HG02623 (cell line): ENCODE measurements at regions not wholly inside any gene's neighbourhood (a gene's known extent, or its start where the extent isn't known, plus 50 kb on each side); places are given as distances from the start of the nearest gene placed in this dataset.
A peak's percentile ranks its signal among the peaks of the same experiment; 100 is the strongest.
"Not testable (repeated sequence)": the region's sequence is repeated elsewhere in the genome, so short reads cannot be mapped to it uniquely, and the experiment has no call there.

ENCODE experiments used
- ATAC-seq: cut with Tn5 transposase; IDR thresholded peaks from one replicate; pipeline ENCODE4 v1.9.1; 2021; ENCODE audit warnings: moderate library complexity; ENCODE audit not compliant: unreplicated experiment

DNA sequence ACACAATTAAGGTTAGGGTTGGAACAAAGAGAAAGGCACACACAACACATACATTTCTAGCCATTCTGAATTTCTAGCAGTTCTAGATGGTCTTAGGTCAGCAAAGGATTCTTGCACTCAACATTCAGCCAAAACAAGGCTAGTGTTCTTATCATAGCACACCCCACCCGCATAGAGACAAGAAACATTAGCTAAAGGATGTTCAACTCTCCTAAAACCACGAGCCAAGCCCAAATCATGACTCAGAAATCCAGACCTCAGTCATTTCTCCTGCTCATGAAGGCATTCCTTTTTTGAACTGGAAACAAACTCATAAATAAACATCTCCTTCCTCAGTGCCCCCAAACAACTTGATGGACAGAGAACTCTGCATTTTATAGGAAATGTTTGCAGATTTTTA, 293.0 kb upstream of the NOTCH2NLA start:
- ATAC-seq, result not testable (repeated sequence)

- ATAC-seq, result not testable (repeated sequence)
Observed at GRCh38 chr1:146513754-146514153, 284.9 kb upstream of the NOTCH2NLA start.

- ATAC-seq, result not testable (repeated sequence)
Observed at GRCh38 chr1:146511047-146511777, 282.4 kb upstream of the NOTCH2NLA start.

GRCh38 chr1:146510248-146510983, 281.6 kb upstream of the NOTCH2NLA start:
- not testable (repeated sequence) for ATAC-seq

DNA sequence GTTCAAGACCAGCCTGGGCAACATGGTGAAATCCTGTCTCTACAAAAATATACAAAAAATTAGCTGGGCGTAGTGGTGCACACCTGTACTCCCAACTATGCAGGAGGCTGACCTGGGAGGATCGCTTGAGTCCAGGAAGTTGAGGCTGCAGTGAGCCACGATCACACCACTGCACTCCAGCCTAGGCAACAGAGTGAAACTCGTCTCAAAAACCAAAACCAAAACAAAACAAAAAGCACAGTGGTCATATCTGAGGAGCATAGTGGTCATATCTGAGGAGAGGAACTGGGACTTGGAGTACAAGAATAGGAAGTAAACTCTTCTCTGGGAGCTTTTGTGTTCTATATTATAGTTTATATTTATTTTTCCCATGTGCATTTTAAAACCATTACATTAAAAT, 275.3 kb upstream of the NOTCH2NLA start:
- ATAC-seq, result not testable (repeated sequence)

- not testable (repeated sequence) for ATAC-seq
Observed at GRCh38 chr1:146487555-146487954, 258.7 kb upstream of the NOTCH2NLA start.

GRCh38 chr1:146487155-146487554, 258.3 kb upstream of the NOTCH2NLA start:
- ATAC-seq, result not testable (repeated sequence)

DNA sequence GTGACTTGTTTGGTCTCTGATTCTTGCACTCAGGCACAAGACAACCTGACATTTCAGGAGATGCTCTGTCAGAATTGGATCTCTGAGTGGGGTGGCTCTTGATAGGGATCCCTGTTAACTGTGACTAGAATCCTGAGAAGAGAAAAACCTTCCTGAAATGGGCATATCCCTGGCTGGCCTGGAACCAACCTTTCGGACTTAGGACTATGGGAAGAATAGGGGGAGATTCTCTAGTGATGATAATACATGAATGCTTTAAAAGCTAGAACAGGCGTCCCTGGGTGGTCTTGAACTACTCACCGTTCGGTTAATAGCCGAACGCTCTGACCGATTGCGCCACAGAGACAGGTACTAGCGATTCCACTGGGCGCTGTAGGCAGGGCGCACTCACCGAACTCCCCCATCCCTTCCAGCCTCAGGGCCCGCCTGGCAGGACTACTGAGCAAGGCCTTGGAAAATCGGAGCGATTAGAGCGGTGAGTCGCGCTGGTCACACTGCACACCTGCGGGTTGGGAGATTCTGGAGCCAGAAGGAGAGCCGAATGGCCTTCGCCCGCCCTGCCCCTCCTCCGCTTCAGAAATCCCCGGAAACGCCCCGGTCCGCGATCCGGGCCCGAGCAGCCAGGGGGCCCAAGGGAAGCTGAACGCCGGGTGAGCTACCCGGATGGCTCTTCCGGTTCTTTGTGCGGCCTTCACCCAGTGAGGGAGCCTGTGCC, 257.6 kb upstream of the NOTCH2NLA start:
- not testable (repeated sequence) for ATAC-seq

DNA sequence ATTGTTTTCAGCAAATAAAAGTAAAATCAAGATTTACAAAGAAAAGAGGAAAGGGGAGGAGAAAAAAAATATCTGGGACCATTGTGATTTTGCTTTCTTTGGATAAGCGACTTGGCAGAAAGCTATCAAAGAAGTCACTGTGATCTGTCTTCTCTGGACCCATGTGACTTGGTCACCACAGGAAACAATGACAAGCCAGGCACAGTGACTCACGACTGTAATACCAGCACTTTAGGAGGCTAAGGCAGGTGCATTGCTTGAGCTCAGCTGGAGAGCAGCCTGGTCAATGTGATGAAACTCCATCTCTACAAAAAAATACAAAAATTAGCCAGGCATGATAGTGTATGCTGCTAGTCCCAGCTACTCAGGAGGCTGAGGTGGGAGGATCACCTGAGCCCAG, 255.4 kb upstream of the NOTCH2NLA start:
- ATAC-seq, result not testable (repeated sequence)

- not testable (repeated sequence) for ATAC-seq
Observed at GRCh38 chr1:146479188-146479587, 250.4 kb upstream of the NOTCH2NLA start.

GRCh38 chr1:146478125-146478720, 249.4 kb upstream of the NOTCH2NLA start:
- ATAC-seq, result not testable (repeated sequence)

- not testable (repeated sequence) for ATAC-seq
Observed at GRCh38 chr1:146475086-146475485, 246.3 kb upstream of the NOTCH2NLA start.

GRCh38 chr1:146474216-146474615, 245.4 kb upstream of the NOTCH2NLA start:
- ATAC-seq, result not testable (repeated sequence)

GRCh38 chr1:146472192-146472861, 243.5 kb upstream of the NOTCH2NLA start:
- ATAC-seq, result peak; percentile 73

- not testable (repeated sequence) for ATAC-seq
Observed at GRCh38 chr1:146459939-146460338, 231.1 kb upstream of the NOTCH2NLA start.

DNA sequence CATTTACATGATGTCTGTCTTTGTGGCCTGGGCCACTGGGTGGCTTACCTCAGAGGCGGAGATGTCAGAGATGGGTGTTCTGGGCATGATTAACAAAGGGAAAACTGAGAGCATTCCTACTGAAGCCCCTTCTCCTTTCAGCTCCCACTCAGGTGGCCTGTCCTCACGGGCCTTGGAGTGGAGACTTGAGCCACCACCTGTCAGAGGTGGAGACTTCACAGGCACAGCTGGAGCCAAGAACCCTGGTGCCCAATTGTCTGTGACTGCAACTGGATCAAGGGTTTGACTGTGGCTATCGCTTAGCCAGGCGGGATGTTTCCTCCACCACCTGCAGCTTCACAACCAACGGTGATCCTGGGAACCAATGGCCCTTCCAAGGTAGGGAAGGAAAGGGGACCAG, 230.5 kb upstream of the NOTCH2NLA start:
- not testable (repeated sequence) for ATAC-seq

GRCh38 chr1:146448877-146449246, 220.0 kb upstream of the NOTCH2NLA start:
- not testable (repeated sequence) for ATAC-seq

DNA sequence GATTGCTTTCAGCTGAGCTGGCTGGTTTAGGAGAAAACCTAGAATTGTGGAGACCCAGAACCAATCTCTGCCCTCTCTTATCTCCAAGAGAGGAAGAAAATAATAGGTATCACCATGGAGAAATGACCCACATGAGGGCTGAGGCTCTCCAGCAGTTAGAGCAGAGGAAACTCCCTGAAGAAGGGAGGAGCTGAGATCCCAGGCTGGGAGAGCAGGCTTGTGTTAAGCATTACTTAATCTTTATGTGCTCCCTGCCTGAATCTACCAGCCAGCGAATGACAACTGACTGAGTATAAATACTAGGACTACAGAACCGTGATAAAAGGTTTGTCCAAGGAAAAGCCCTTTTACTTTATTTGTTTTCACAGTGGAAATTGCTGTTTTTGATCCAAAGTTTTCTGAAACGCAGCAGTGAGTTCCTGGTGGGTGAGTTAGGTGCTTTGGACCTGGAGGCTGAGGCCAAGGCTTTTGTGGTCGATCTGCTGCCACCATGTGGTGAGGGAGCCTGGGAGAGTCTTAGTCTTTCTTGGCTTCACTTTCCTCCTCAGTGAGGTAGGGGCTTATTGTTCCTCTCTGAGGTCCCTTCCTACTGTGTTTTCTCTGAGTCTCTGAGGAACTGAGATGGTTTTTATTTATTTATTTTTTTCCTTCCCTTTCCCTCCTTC, 219.5 kb upstream of the NOTCH2NLA start:
- ATAC-seq, result not testable (repeated sequence)

- ATAC-seq, result not testable (repeated sequence)
Observed at GRCh38 chr1:146443871-146444222, 215.0 kb upstream of the NOTCH2NLA start.
